Kidney epithelial cell (primary cell): ENCODE measurements at regions not wholly inside any gene's neighbourhood (a gene's known extent, or its start where the extent isn't known, plus 50 kb on each side); places are given as distances from the start of the nearest gene placed in this dataset.

Source experiments
- DNase-seq: peaks from one replicate; pipeline ENCODE4 v3.0.0-alpha.2; 2010; ENCODE audit warnings: low read depth
- H3K27me3 ChIP-seq: 2 replicates; pipeline ENCODE4 v1.6.0; 2011; ENCODE audit warnings: low read length; ENCODE audit not compliant: control insufficient read depth, insufficient read depth
- H3K36me3 ChIP-seq: 2 replicates; pipeline ENCODE4 v1.5.1; 2011; ENCODE audit warnings: low read length; ENCODE audit not compliant: control insufficient read depth, insufficient read depth
- H3K4me3 ChIP-seq: 2 replicates; pipeline ENCODE4 v1.5.1; 2011; ENCODE audit warnings: low read depth, mild to moderate bottlenecking, control low read depth, low read length
- TF ChIP-seq, protein P1 (sequence below): IDR thresholded peaks from 2 replicates; pipeline ENCODE4 v1.5.1; 2011; ENCODE audit warnings: mild to moderate bottlenecking, moderate library complexity, low read length, control low read depth, inconsistent platforms; ENCODE audit not compliant: insufficient read depth, poor library complexity, severe bottlenecking

DNA sequence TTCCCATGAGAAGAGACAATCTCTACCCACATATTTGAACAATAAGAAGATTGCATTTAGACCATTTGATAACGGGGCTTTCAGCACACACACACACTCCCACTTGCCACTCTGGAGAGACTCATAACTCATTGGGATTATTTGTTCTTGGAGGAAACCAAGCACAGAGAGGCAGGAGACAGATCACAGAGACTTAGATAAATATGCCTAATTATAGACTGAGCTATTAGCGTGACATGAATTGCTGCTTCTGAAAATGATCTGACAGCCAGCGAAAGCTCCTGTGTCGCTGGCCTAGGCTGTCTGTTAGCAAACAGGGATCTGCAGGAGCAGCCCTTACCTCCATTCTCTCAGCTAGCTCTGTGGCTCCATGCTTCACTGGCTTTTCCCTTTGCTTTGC is 111.4 kb downstream of the CCNA1 start:
- DNase-seq: no peak
- Histone ChIP-seq H3K27me3 (no peaks in the 10 kb centered on the region), H3K4me3 (no peak overlapping the region), H3K36me3 (no peaks in the 10 kb centered on the region)
- TF ChIP-seq, protein P1, sequence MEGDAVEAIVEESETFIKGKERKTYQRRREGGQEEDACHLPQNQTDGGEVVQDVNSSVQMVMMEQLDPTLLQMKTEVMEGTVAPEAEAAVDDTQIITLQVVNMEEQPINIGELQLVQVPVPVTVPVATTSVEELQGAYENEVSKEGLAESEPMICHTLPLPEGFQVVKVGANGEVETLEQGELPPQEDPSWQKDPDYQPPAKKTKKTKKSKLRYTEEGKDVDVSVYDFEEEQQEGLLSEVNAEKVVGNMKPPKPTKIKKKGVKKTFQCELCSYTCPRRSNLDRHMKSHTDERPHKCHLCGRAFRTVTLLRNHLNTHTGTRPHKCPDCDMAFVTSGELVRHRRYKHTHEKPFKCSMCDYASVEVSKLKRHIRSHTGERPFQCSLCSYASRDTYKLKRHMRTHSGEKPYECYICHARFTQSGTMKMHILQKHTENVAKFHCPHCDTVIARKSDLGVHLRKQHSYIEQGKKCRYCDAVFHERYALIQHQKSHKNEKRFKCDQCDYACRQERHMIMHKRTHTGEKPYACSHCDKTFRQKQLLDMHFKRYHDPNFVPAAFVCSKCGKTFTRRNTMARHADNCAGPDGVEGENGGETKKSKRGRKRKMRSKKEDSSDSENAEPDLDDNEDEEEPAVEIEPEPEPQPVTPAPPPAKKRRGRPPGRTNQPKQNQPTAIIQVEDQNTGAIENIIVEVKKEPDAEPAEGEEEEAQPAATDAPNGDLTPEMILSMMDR: no peak

DNA sequence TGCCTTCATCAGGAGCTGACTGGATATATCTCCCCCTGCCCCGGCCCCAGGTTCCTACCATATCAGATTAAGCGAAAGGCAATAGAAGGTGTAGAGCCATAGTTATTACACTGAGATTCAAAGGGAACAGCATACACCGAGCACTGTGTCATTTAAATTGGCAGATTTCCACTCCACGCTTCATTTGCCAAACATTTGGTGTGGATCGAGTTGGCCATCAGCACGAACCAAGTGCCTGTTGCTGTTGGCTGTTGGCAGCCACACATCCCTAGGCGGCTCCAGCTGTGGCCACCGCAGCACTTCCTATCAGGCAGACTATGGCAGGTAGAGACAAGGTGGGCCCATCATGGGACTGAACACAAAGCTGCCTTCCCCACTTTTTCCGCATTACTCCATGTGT is 115.8 kb downstream of the CCNA1 start:
- Histone ChIP-seq H3K27me3 (no peaks in the 10 kb centered on the region), H3K36me3 (no peaks in the 10 kb centered on the region), H3K4me3 (no peak overlapping the region)
- DNase-seq: no peak
- TF ChIP-seq, protein P1: no peak

DNA sequence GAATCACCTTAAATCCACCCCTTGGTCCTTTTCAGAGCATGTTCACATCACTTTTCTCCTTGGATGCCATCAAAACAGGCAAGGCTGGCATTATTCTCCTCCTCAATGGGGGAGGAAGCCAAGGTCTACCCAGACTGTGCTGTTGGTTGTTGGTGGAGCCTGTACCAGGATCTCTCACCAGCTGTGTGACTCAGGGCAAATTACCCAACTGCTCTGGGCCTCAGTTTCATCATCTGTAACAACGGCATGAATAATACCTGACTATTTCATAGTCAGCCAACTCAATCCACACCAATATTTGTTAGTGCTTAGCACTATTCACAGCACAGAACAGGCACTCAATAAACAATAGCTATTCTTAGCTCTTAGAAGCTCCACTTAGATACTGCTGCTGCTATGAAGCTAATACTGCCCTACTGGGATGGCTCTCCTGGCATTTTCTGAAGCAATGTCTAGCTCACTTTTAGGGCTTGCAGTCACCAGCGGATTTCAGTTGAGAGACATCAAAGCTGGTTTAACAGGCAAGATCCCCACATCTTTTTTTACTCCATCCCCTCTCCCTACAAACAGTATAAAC is 116.9 kb downstream of the CCNA1 start:
- H3K27me3 ChIP-seq: no peaks in the 10 kb centered on the region
- TF ChIP-seq, protein P1: no peak
- H3K4me3 ChIP-seq: no peak overlapping the region
- DNase-seq: no peak
- no peaks in the 10 kb centered on the region for H3K36me3 ChIP-seq

DNA sequence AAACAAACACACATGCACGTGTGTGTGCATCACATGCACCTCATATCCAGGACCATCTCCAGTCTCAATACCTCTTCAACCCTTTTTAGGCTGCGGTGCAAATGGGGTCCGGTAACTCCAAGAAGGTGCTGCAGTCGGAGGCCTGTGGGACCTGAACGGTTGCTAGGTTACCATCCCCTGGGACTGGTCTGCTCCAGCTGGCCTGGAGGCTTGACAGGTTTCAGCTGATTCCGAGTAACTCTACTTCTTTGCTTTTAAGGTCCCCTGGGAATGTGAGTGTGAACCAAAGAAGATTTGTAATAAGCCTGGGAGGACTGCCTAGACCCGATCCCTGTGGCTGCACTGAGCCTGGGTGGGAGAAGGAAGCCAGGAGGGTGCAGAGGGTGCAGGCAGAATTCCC is 117.5 kb downstream of the CCNA1 start:
- Histone ChIP-seq H3K4me3 (no peak overlapping the region), H3K36me3 (no peaks in the 10 kb centered on the region), H3K27me3 (no peaks in the 10 kb centered on the region)
- TF ChIP-seq, protein P1: no peak
- DNase-seq: no peak

DNA sequence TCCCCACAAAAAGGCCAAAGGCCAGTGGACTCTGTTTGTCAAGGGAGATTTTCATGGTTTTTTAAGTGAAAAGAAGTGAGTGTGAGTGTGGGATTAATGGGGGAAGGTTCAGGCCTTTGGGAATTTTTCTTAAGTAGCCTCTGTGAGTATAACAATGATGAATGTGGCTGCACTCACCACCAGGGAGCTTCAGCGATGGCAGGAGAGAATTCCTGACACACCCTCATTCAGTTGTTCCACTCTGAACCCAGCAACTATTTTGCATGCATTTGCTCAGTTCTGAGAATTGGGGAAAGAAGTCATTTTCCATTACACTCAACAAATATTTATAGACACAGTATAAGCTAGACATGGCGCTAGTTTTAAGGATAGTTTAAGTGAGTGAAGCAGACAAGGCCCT is 117.9 kb downstream of the CCNA1 start:
- H3K27me3 ChIP-seq: no peaks in the 10 kb centered on the region
- TF ChIP-seq, protein P1: no peak

DNA sequence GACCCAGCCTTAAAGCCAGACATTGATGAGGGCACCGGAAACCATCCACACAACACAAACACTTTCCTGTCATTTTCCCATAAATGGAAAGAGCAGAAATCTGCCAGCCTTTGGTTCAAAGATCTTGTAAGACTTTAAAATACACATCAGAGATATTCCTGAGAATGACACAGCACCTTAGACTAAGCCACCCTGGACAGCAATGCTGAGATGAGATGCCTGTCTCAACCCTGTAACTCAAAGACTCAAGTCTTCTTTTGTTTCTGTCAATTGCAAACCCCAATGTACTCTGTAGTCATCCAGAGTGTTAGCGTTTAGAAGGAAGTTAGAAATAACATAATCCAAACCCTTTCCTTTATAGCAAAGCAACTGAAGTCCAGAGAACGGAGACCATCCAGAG is 119.2 kb downstream of the CCNA1 start:
- DNase-seq: no peak
- Histone ChIP-seq H3K4me3 (no peak overlapping the region), H3K36me3 (no peaks in the 10 kb centered on the region), H3K27me3 (no peaks in the 10 kb centered on the region)
- TF ChIP-seq, protein P1: no peak

More for the DNA sequence above, 117.9 kb downstream of the CCNA1 start:
- no peak for DNase-seq
- Histone ChIP-seq H3K4me3 (no peak overlapping the region), H3K36me3 (no peaks in the 10 kb centered on the region)
